Posterior cingulate gyrus (tissue), 11 donors: ENCODE measurements at regions not wholly inside any gene's neighbourhood (a gene's known extent, or its start where the extent isn't known, plus 50 kb on each side); places are given as distances from the start of the nearest gene placed in this dataset.

Experiments
- DNase-seq, 10 donors: peaks; one replicate each; pipeline versions ENCODE4 v3.0.0 to v3.0.0-alpha.2; 2020 to 2021; ENCODE audit warnings: mixed read lengths in 3 of 10
- intact Hi-C: fragments of 100-400 bp; cut with DNase I; formaldehyde crosslinking; loops from one replicate; pipeline ENCODE4 v1.15.1; 2023

- DNase-seq: no peak
- intact Hi-C loops: no loop called here
These were observed 101.6 kb upstream of the PLPP4 start for GRCh38 chr10:120355425-120355824.

- DNase-seq: no peak
- intact Hi-C loops: no loop called here
These were observed 96.5 kb upstream of the PLPP4 start for GRCh38 chr10:120360571-120360970.

- DNase-seq: no peak
- intact Hi-C loops: no loop called here
These were observed 91.2 kb upstream of the PLPP4 start for GRCh38 chr10:120365872-120366271.

GRCh38 chr10:120367341-120367740, 89.7 kb upstream of the PLPP4 start:
- intact Hi-C loops: no loop called here
- DNase-seq: no peak

GRCh38 chr10:120368338-120368737, 88.7 kb upstream of the PLPP4 start:
- intact Hi-C loops: no loop called here
- DNase-seq: no peak

GRCh38 chr10:120368927-120369326, 88.1 kb upstream of the PLPP4 start:
- DNase-seq: no peak
- intact Hi-C loops: no loop called here

GRCh38 chr10:120369856-120370276, 87.2 kb upstream of the PLPP4 start:
- DNase-seq: no peak
- intact Hi-C loops: no loop called here

- no peak for DNase-seq
These were observed 85.2 kb upstream of the PLPP4 start for GRCh38 chr10:120371856-120372255.

GRCh38 chr10:120372917-120373316, 84.1 kb upstream of the PLPP4 start:
- no peak for DNase-seq
- intact Hi-C loops: no loop called here

More at GRCh38 chr10:120371856-120372255, 85.2 kb upstream of the PLPP4 start:
- intact Hi-C loops: no loop called here

- no peak for DNase-seq
- intact Hi-C loops: no loop called here
These were observed 81.4 kb upstream of the PLPP4 start for GRCh38 chr10:120375666-120376065.

- no peak for DNase-seq
- intact Hi-C loops: no loop called here
These were observed 75.1 kb upstream of the PLPP4 start for GRCh38 chr10:120381931-120382330.

- no peak for DNase-seq
- intact Hi-C loops: no loop called here
These were observed 74.7 kb upstream of the PLPP4 start for GRCh38 chr10:120382360-120382759.

GRCh38 chr10:120385992-120386391, 71.0 kb upstream of the PLPP4 start:
- DNase-seq: no peak
- intact Hi-C loops: no loop called here

GRCh38 chr10:120386896-120387295, 70.1 kb upstream of the PLPP4 start:
- no peak for DNase-seq
- intact Hi-C loops: no loop called here

GRCh38 chr10:120387326-120387725, 69.7 kb upstream of the PLPP4 start:
- intact Hi-C loops: no loop called here
- DNase-seq: no peak

GRCh38 chr10:120392245-120392644, 64.8 kb upstream of the PLPP4 start:
- intact Hi-C loops: no loop called here
- no peak for DNase-seq

- intact Hi-C loops: no loop called here
- no peak for DNase-seq
These were observed 64.4 kb upstream of the PLPP4 start for GRCh38 chr10:120392671-120393079.

- DNase-seq: no peak
These were observed 62.6 kb upstream of the PLPP4 start for GRCh38 chr10:120394446-120394845.

GRCh38 chr10:120396228-120396627, 60.8 kb upstream of the PLPP4 start:
- intact Hi-C loops: no loop called here

More at GRCh38 chr10:120394446-120394845, 62.6 kb upstream of the PLPP4 start:
- intact Hi-C loops: no loop called here

GRCh38 chr10:120398180-120398579, 58.8 kb upstream of the PLPP4 start:
- DNase-seq: no peak
- intact Hi-C loops: no loop called here

More at GRCh38 chr10:120396228-120396627, 60.8 kb upstream of the PLPP4 start:
- no peak for DNase-seq

GRCh38 chr10:120400601-120401000, 56.4 kb upstream of the PLPP4 start:
- intact Hi-C loops: no loop called here
- DNase-seq: no peak

- intact Hi-C loops: no loop called here
- no peak for DNase-seq
These were observed 54.8 kb upstream of the PLPP4 start for GRCh38 chr10:120402147-120402766.

- no peak for DNase-seq
- intact Hi-C loops: no loop called here
These were observed 53.9 kb upstream of the PLPP4 start for GRCh38 chr10:120403109-120403508.
